WTC11 (cell line): ENCODE measurements at regions not wholly inside any gene's neighbourhood (a gene's known extent, or its start where the extent isn't known, plus 50 kb on each side); places are given as distances from the start of the nearest gene placed in this dataset.

Source experiments
- ATAC-seq: fragments of 200-7000 bp; cut with Tn5 transposase; 2 replicates; pipeline ENCODE4 v1.10.0; 2021; ENCODE audit warnings: mild to moderate bottlenecking, moderate library complexity
- CTCF ChIA-PET: fragments of 300-600 bp; sonication (Branson Sonifier 250); formaldehyde crosslinking; loops from one replicate; lab custom pipeline; 2021; ENCODE audit warnings: antibody characterized with exemption; lab: Charles Lee
- POLR2A ChIA-PET: fragments of 350-600 bp; sonication (Branson Sonifier 250); formaldehyde crosslinking; loops from one replicate; lab custom pipeline; 2021; ENCODE audit warnings: antibody characterized with exemption; lab: Charles Lee
- DNase-seq: peaks from one replicate; pipeline ENCODE4 v3.0.0; 2021; ENCODE audit warnings: low spot score
- H3K27ac Mint-ChIP-seq: 2 replicates; pipeline ENCODE4 v1.8.0; 2021; ENCODE audit warnings: mixed read lengths
- H3K27me3 Mint-ChIP-seq: 2 replicates; pipeline ENCODE4 v1.8.0; 2021; ENCODE audit warnings: low read depth, mild to moderate bottlenecking, moderate library complexity, mixed read lengths
- H3K36me3 Mint-ChIP-seq: 2 replicates; pipeline ENCODE4 v1.8.0; 2021; ENCODE audit warnings: mixed read lengths
- H3K4me1 Mint-ChIP-seq: 2 replicates; pipeline ENCODE4 v1.8.0; 2022; ENCODE audit warnings: mixed read lengths
- H3K4me3 Mint-ChIP-seq: 2 replicates; pipeline ENCODE4 v1.8.0; 2021; ENCODE audit warnings: mild to moderate bottlenecking, moderate library complexity, mixed read lengths
- H3K9me3 Mint-ChIP-seq: 2 replicates; pipeline ENCODE4 v1.8.0; 2021; ENCODE audit warnings: mixed read lengths
- ARID4B ChIP-seq: sonication (generic); formaldehyde crosslinking; IDR thresholded peaks from 2 replicates; pipeline ENCODE4 v1.8.0; 2023; ENCODE audit warnings: missing genetic modification reagents, mild to moderate bottlenecking, borderline replicate concordance
- ATF1 ChIP-seq: sonication (generic); formaldehyde crosslinking; IDR thresholded peaks from 2 replicates; pipeline ENCODE4 v1.8.1; 2023; ENCODE audit warnings: mild to moderate bottlenecking, moderate library complexity, missing genetic modification reagents
- FOXJ3 ChIP-seq: sonication (generic); formaldehyde crosslinking; IDR thresholded peaks from 2 replicates; pipeline ENCODE4 v1.9.0; 2021; ENCODE audit warnings: missing genetic modification reagents, mild to moderate bottlenecking, borderline replicate concordance
- FOXK1 ChIP-seq: sonication (generic); formaldehyde crosslinking; IDR thresholded peaks from 2 replicates; pipeline ENCODE4 v1.8.0; 2022; ENCODE audit warnings: mild to moderate bottlenecking, moderate library complexity, missing genetic modification reagents
- NFYB ChIP-seq: sonication (generic); formaldehyde crosslinking; conservative IDR thresholded peaks from 2 replicates; pipeline ENCODE4 v1.8.0; 2022; ENCODE audit warnings: low read depth, missing genetic modification reagents
- NR1H2 ChIP-seq: sonication (generic); formaldehyde crosslinking; IDR thresholded peaks from 2 replicates; pipeline ENCODE4 v1.9.0; 2021; ENCODE audit warnings: mild to moderate bottlenecking, moderate library complexity, missing genetic modification reagents
- RELA ChIP-seq: sonication (generic); formaldehyde crosslinking; IDR thresholded peaks from 2 replicates; pipeline ENCODE4 v1.8.1; 2022; ENCODE audit warnings: missing genetic modification reagents, mild to moderate bottlenecking, borderline replicate concordance
- SMAD3 ChIP-seq: sonication (generic); formaldehyde crosslinking; IDR thresholded peaks from 2 replicates; pipeline ENCODE4 v1.8.0; 2022; ENCODE audit warnings: missing genetic modification reagents, mild to moderate bottlenecking, borderline replicate concordance
- SMAD4 ChIP-seq: sonication (generic); formaldehyde crosslinking; IDR thresholded peaks from 2 replicates; pipeline ENCODE4 v1.8.0; 2022; ENCODE audit warnings: mild to moderate bottlenecking, missing genetic modification reagents
- TEAD1 ChIP-seq: sonication (generic); formaldehyde crosslinking; IDR thresholded peaks from 2 replicates; pipeline ENCODE4 v1.8.0; 2022; ENCODE audit warnings: mild to moderate bottlenecking, missing genetic modification reagents
- ZBTB21 ChIP-seq: sonication (generic); formaldehyde crosslinking; IDR thresholded peaks from 2 replicates; pipeline ENCODE4 v1.8.1; 2023; ENCODE audit warnings: mild to moderate bottlenecking, missing genetic modification reagents, borderline replicate concordance
- ZMAT4 ChIP-seq: fragments of 250-450 bp; sonication (Bioruptor Pico); IDR thresholded peaks from 2 replicates; pipeline ENCODE4 v1.9.0; 2021; ENCODE audit warnings: mild to moderate bottlenecking
- ZNF263 ChIP-seq: sonication (generic); formaldehyde crosslinking; IDR thresholded peaks from 2 replicates; pipeline ENCODE4 v1.8.1; 2022; ENCODE audit warnings: low read depth, mild to moderate bottlenecking, moderate library complexity, missing genetic modification reagents
- ZNF423 ChIP-seq: fragments of 250-450 bp; sonication (Bioruptor Pico); IDR thresholded peaks from 2 replicates; pipeline ENCODE4 v2.1.2; 2022; ENCODE audit warnings: mild to moderate bottlenecking, moderate library complexity
- TF ChIP-seq, protein P1 (sequence below): sonication (generic); formaldehyde crosslinking; IDR thresholded peaks from 2 replicates; pipeline ENCODE4 v1.8.0; 2022; ENCODE audit warnings: missing genetic modification reagents
- TF ChIP-seq, protein P2 (sequence below): fragments of 250-450 bp; sonication (Bioruptor Pico); IDR thresholded peaks from 2 replicates; pipeline ENCODE4 v2.1.2; 2022; ENCODE audit warnings: mild to moderate bottlenecking, moderate library complexity
- TF ChIP-seq, protein P3 (sequence below): sonication (generic); formaldehyde crosslinking; IDR thresholded peaks from 2 replicates; pipeline ENCODE4 v1.8.0; 2022; ENCODE audit warnings: mild to moderate bottlenecking, missing genetic modification reagents
- TF ChIP-seq, protein P4 (sequence below): sonication (generic); formaldehyde crosslinking; conservative IDR thresholded peaks from 2 replicates; pipeline ENCODE4 v1.8.1; 2022; ENCODE audit warnings: mild to moderate bottlenecking, missing genetic modification reagents

DNA sequence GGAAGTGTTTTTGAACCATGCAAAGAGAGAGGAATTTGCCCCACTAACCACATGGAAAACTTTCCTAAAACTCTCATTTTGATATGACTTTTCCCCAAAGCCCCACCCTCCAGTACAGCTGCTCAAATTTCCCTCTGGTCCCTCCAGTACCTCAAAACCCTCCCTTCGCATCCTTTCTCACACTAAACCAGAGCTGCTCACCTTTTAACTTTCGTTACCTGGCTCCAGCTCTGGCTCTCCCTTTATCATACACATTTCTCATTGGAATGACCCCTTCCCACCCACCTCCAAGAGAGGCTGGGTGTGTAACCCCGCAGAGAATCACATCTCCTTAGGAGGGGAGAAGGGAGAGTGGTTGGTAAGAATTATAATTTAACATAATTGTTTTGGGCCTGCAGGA lies 86.8 kb upstream of the NDUFV2 start:
- H3K27ac Mint-ChIP-seq = peak overlapping the region; percentile 20; the same call in 1 of the 2 replicates
- no peak overlapping the region for H3K4me3 Mint-ChIP-seq
- TF ChIP-seq, protein P1, sequence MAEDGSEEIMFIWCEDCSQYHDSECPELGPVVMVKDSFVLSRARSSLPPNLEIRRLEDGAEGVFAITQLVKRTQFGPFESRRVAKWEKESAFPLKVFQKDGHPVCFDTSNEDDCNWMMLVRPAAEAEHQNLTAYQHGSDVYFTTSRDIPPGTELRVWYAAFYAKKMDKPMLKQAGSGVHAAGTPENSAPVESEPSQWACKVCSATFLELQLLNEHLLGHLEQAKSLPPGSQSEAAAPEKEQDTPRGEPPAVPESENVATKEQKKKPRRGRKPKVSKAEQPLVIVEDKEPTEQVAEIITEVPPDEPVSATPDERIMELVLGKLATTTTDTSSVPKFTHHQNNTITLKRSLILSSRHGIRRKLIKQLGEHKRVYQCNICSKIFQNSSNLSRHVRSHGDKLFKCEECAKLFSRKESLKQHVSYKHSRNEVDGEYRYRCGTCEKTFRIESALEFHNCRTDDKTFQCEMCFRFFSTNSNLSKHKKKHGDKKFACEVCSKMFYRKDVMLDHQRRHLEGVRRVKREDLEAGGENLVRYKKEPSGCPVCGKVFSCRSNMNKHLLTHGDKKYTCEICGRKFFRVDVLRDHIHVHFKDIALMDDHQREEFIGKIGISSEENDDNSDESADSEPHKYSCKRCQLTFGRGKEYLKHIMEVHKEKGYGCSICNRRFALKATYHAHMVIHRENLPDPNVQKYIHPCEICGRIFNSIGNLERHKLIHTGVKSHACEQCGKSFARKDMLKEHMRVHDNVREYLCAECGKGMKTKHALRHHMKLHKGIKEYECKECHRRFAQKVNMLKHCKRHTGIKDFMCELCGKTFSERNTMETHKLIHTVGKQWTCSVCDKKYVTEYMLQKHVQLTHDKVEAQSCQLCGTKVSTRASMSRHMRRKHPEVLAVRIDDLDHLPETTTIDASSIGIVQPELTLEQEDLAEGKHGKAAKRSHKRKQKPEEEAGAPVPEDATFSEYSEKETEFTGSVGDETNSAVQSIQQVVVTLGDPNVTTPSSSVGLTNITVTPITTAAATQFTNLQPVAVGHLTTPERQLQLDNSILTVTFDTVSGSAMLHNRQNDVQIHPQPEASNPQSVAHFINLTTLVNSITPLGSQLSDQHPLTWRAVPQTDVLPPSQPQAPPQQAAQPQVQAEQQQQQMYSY = no peak
- POLR2A ChIA-PET = no interaction called here
- no peaks in the 10 kb centered on the region; the same call in 1 of the 2 replicates for H3K27me3 Mint-ChIP-seq
- H3K4me1 Mint-ChIP-seq = peaks cover 15% of the 10 kb centered on the region
- CTCF ChIA-PET = no interaction called here
- ATAC-seq (no peak), DNase-seq (no peak)
- peaks cover 23% of the 10 kb centered on the region for H3K9me3 Mint-ChIP-seq
- H3K36me3 Mint-ChIP-seq = peaks cover 8% of the 10 kb centered on the region

DNA sequence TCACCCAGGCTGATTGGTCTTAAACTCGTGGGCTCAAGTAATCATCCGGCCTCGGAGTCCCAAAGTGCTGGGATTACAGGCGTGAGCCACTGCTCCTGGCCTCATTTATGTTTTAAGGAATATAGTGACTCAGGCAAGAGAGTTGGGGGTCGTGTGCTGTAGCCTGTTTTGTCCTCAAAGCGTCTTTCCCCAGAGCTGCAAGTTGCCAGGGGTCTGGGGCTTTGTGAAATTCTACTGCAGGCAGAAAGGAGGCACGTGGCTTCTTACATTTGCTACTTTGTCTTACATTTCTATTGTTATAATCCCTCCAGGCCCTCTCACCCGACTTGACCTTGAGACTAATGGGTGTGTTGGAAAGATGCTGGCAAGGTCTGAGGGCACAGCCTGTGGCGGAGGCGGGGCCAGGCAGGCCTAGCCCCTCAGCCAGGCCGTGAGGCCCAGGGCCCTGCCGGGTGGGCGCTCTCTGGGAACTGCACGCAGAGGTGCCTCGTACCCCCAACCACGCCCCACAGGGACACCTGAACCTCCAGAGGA lies 85.8 kb upstream of the NDUFV2 start:
- Mint-ChIP-seq H3K9me3 (peaks cover 23% of the 10 kb centered on the region), H3K27ac (no peak overlapping the region), H3K27me3 (no peaks in the 10 kb centered on the region; the same call in 1 of the 2 replicates), H3K4me1 (peaks cover 15% of the 10 kb centered on the region), H3K4me3 (no peak overlapping the region), H3K36me3 (peaks cover 8% of the 10 kb centered on the region)
- POLR2A ChIA-PET = no interaction called here
- DNase-seq (no peak), ATAC-seq (peak; percentile 87)
- TF ChIP-seq, protein P2, sequence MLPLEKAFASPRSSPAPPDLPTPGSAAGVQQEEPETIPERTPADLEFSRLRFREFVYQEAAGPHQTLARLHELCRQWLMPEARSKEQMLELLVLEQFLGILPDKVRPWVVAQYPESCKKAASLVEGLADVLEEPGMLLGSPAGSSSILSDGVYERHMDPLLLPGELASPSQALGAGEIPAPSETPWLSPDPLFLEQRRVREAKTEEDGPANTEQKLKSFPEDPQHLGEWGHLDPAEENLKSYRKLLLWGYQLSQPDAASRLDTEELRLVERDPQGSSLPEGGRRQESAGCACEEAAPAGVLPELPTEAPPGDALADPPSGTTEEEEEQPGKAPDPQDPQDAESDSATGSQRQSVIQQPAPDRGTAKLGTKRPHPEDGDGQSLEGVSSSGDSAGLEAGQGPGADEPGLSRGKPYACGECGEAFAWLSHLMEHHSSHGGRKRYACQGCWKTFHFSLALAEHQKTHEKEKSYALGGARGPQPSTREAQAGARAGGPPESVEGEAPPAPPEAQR (CRISPR knock-in tag) = no peak
- TF ChIP-seq SMAD4 (CRISPR knock-in tag) (no peak), ATF1 (no peak), NFYB (no peak), ZNF423 (CRISPR knock-in tag) (peak; percentile 34)
- CTCF ChIA-PET = interaction anchor here (1.1 kb wide), 1 partner anchor 17 kb away, joined by 3 read pairs; no protein-coding TSS in a partner anchor

- Mint-ChIP-seq H3K4me1 (peaks cover 18% of the 10 kb centered on the region), H3K27ac (no peak overlapping the region), H3K9me3 (peaks cover 23% of the 10 kb centered on the region), H3K27me3 (no peaks in the 10 kb centered on the region; the same call in 1 of the 2 replicates), H3K4me3 (no peak overlapping the region), H3K36me3 (peaks cover 8% of the 10 kb centered on the region)
- DNase-seq = peak; percentile 61
- ChIA-PET CTCF (interaction anchor here (1.1 kb wide), 1 partner anchor 17 kb away, joined by 3 read pairs; no protein-coding TSS in a partner anchor), POLR2A (no interaction called here)
- ATAC-seq = peak; percentile 89
- TF ChIP-seq ATF1 = no peak
- no peak for TF ChIP-seq NR1H2 (CRISPR knock-in tag)
- no peak for TF ChIP-seq SMAD3 (CRISPR knock-in tag)
- TF ChIP-seq FOXJ3 (CRISPR knock-in tag) = no peak
- TF ChIP-seq, protein P3, sequence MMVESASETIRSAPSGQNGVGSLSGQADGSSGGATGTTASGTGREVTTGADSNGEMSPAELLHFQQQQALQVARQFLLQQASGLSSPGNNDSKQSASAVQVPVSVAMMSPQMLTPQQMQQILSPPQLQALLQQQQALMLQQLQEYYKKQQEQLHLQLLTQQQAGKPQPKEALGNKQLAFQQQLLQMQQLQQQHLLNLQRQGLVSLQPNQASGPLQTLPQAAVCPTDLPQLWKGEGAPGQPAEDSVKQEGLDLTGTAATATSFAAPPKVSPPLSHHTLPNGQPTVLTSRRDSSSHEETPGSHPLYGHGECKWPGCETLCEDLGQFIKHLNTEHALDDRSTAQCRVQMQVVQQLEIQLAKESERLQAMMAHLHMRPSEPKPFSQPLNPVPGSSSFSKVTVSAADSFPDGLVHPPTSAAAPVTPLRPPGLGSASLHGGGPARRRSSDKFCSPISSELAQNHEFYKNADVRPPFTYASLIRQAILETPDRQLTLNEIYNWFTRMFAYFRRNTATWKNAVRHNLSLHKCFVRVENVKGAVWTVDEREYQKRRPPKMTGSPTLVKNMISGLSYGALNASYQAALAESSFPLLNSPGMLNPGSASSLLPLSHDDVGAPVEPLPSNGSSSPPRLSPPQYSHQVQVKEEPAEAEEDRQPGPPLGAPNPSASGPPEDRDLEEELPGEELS (CRISPR knock-in tag) = 0 out of 2 replicates have a peak, but pooled peaks have one; percentile 45
- TF ChIP-seq, protein P4, sequence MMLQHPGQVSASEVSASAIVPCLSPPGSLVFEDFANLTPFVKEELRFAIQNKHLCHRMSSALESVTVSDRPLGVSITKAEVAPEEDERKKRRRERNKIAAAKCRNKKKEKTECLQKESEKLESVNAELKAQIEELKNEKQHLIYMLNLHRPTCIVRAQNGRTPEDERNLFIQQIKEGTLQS (CRISPR knock-in tag) = no peak
- no peak for TF ChIP-seq ZMAT4
- TF ChIP-seq ARID4B = no peak
- TF ChIP-seq ZNF263 = no peak
- 0 out of 2 replicates have a peak, but pooled peaks have one; percentile 13 for TF ChIP-seq FOXK1 (CRISPR knock-in tag)
- TF ChIP-seq ZBTB21 (CRISPR knock-in tag) = no peak
- no peak for TF ChIP-seq TEAD1
- no peak for TF ChIP-seq RELA (CRISPR knock-in tag)
Measured at GRCh38 chr18:9017167-9017904, 85.2 kb upstream of the NDUFV2 start.
